ENCODE measurements at regions not wholly inside any gene's neighbourhood (a gene's known extent, or its start where the extent isn't known, plus 50 kb on each side); places are given as distances from the start of the nearest gene placed in this dataset.

GRCh38 chr21:26782747-26783146, 62.5 kb downstream of the ADAMTS1 start:
- Histone ChIP-seq H3K9ac (ENCODE audit: control insufficient read depth, extremely low read depth, insufficient read depth, low read length) (no peak overlapping the region), H3K36me3 (ENCODE audit: control insufficient read depth in 2 of 2, extremely low read depth in 1 of 2, insufficient read depth in 2 of 2, low read length in 2 of 2) (no peaks in the 10 kb centered on the region), H3K4me1 (ENCODE audit: control insufficient read depth, extremely low read depth, insufficient read depth, low read length) (no peaks in the 10 kb centered on the region), H3K27ac (ENCODE audit: control insufficient read depth, insufficient read depth, low read length) (no peak overlapping the region), H3K9me1 (ENCODE audit: control insufficient read depth, extremely low read depth, insufficient read depth, low read length) (no peaks in the 10 kb centered on the region), H3K27me3 (ENCODE audit: control insufficient read depth, extremely low read depth, insufficient read depth, low read length) (no peaks in the 10 kb centered on the region), H3K9me3 (ENCODE audit: control insufficient read depth, low read depth, low read length) (no peaks in the 10 kb centered on the region), H3K4me2 (ENCODE audit: control insufficient read depth, extremely low read depth, insufficient read depth, low read depth, low read length) (no peak overlapping the region), H4K20me1 (ENCODE audit: control insufficient read depth, extremely low read depth, insufficient read depth, low read length) (no peaks in the 10 kb centered on the region), H3K4me3 (ENCODE audit: control insufficient read depth in 2 of 3, extremely low read depth in 1 of 3, insufficient read depth in 2 of 3, low read depth in 1 of 3, low read length in 3 of 3) (no peak overlapping the region), H2AFZ (ENCODE audit: control insufficient read depth, low read length) (no peak overlapping the region), H3K79me2 (ENCODE audit: control insufficient read depth, insufficient read depth, low read length) (no peaks in the 10 kb centered on the region)
- TF ChIP-seq EZH2 (IDR thresholded peaks at IDR 0.05; ENCODE audit: low read length) (no peak), CTCF (optimal IDR thresholded peaks at IDR 0.05 in 1 of 3, IDR thresholded peaks at IDR 0.05 in 1 of 3, conservative IDR thresholded peaks at IDR 0.05 in 1 of 3; ENCODE audit: extremely low read depth in 1 of 3, insufficient read depth in 2 of 3, low read length in 3 of 3) (no peak)
- FAIRE-seq (no peak), DNase-seq (ENCODE audit: low read depth, low spot score) (no peak)
- dilution Hi-C loops (cut with MboI; ENCODE audit: extremely low pct_ligation_motif_present, low sequenced_read_pairs) = no loop called here

GRCh38 chr21:26782331-26782730, 62.9 kb downstream of the ADAMTS1 start:
- dilution Hi-C loops (cut with MboI; ENCODE audit: extremely low pct_ligation_motif_present, low sequenced_read_pairs) = no loop called here
- H3K9me3 ChIP-seq (ENCODE audit: control insufficient read depth, low read depth, low read length) = no peaks in the 10 kb centered on the region
- H2AFZ ChIP-seq (ENCODE audit: control insufficient read depth, low read length) = no peak overlapping the region
- no peaks in the 10 kb centered on the region for H3K9me1 ChIP-seq (ENCODE audit: control insufficient read depth, extremely low read depth, insufficient read depth, low read length)
- H4K20me1 ChIP-seq (ENCODE audit: control insufficient read depth, extremely low read depth, insufficient read depth, low read length) = no peaks in the 10 kb centered on the region
- H3K9ac ChIP-seq (ENCODE audit: control insufficient read depth, extremely low read depth, insufficient read depth, low read length) = no peak overlapping the region
- no peaks in the 10 kb centered on the region for H3K79me2 ChIP-seq (ENCODE audit: control insufficient read depth, insufficient read depth, low read length)
- FAIRE-seq (no peak), DNase-seq (ENCODE audit: low read depth, low spot score) (no peak)
- no peak overlapping the region for H3K27ac ChIP-seq (ENCODE audit: control insufficient read depth, insufficient read depth, low read length)
- no peak overlapping the region for H3K4me3 ChIP-seq (ENCODE audit: control insufficient read depth in 2 of 3, extremely low read depth in 1 of 3, insufficient read depth in 2 of 3, low read depth in 1 of 3, low read length in 3 of 3)
- H3K27me3 ChIP-seq (ENCODE audit: control insufficient read depth, extremely low read depth, insufficient read depth, low read length) = no peaks in the 10 kb centered on the region
- no peaks in the 10 kb centered on the region for H3K36me3 ChIP-seq (ENCODE audit: control insufficient read depth in 2 of 2, extremely low read depth in 1 of 2, insufficient read depth in 2 of 2, low read length in 2 of 2)
- TF ChIP-seq EZH2 (IDR thresholded peaks at IDR 0.05; ENCODE audit: low read length) (no peak), CTCF (optimal IDR thresholded peaks at IDR 0.05 in 1 of 3, IDR thresholded peaks at IDR 0.05 in 1 of 3, conservative IDR thresholded peaks at IDR 0.05 in 1 of 3; ENCODE audit: extremely low read depth in 1 of 3, insufficient read depth in 2 of 3, low read length in 3 of 3) (no peak)
- no peak overlapping the region for H3K4me2 ChIP-seq (ENCODE audit: control insufficient read depth, extremely low read depth, insufficient read depth, low read depth, low read length)
- H3K4me1 ChIP-seq (ENCODE audit: control insufficient read depth, extremely low read depth, insufficient read depth, low read length) = no peaks in the 10 kb centered on the region
